Kidney epithelial cell (primary cell): ENCODE measurements at regions not wholly inside any gene's neighbourhood (a gene's known extent, or its start where the extent isn't known, plus 50 kb on each side); places are given as distances from the start of the nearest gene placed in this dataset.

Experiments
- DNase-seq: peaks from one replicate; pipeline ENCODE4 v3.0.0-alpha.2; 2010; ENCODE audit warnings: low read depth
- H3K27me3 ChIP-seq: 2 replicates; pipeline ENCODE4 v1.6.0; 2011; ENCODE audit warnings: low read length; ENCODE audit not compliant: control insufficient read depth, insufficient read depth
- H3K36me3 ChIP-seq: 2 replicates; pipeline ENCODE4 v1.5.1; 2011; ENCODE audit warnings: low read length; ENCODE audit not compliant: control insufficient read depth, insufficient read depth
- H3K4me3 ChIP-seq: 2 replicates; pipeline ENCODE4 v1.5.1; 2011; ENCODE audit warnings: low read depth, mild to moderate bottlenecking, control low read depth, low read length
- TF ChIP-seq, protein P1 (sequence below): IDR thresholded peaks from 2 replicates; pipeline ENCODE4 v1.5.1; 2011; ENCODE audit warnings: mild to moderate bottlenecking, moderate library complexity, low read length, control low read depth, inconsistent platforms; ENCODE audit not compliant: insufficient read depth, poor library complexity, severe bottlenecking

DNA sequence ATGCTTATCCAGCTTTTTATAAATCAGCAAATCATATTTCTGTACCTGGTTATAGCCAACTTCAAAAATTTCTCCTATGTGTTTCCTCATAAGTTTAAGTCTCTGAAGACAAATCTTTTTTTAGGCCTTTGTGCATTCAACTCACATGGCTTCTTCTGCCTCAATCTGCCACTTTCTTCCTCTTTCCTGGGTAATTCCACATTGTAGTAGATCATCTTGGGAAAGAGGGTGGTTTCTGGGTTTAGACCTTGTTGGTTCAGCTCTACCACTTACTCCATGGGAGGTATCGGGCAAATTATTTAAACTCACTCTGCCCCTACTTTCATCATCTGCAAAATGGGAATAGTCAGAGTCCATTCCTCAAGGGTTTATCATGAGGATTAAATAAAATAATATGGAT, 707.0 kb upstream of the ZEB2 start:
- TF ChIP-seq, protein P1, sequence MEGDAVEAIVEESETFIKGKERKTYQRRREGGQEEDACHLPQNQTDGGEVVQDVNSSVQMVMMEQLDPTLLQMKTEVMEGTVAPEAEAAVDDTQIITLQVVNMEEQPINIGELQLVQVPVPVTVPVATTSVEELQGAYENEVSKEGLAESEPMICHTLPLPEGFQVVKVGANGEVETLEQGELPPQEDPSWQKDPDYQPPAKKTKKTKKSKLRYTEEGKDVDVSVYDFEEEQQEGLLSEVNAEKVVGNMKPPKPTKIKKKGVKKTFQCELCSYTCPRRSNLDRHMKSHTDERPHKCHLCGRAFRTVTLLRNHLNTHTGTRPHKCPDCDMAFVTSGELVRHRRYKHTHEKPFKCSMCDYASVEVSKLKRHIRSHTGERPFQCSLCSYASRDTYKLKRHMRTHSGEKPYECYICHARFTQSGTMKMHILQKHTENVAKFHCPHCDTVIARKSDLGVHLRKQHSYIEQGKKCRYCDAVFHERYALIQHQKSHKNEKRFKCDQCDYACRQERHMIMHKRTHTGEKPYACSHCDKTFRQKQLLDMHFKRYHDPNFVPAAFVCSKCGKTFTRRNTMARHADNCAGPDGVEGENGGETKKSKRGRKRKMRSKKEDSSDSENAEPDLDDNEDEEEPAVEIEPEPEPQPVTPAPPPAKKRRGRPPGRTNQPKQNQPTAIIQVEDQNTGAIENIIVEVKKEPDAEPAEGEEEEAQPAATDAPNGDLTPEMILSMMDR: no peak
- no peak overlapping the region for H3K4me3 ChIP-seq
- H3K36me3 ChIP-seq: no peaks in the 10 kb centered on the region
- H3K27me3 ChIP-seq: no peaks in the 10 kb centered on the region
- no peak for DNase-seq

DNA sequence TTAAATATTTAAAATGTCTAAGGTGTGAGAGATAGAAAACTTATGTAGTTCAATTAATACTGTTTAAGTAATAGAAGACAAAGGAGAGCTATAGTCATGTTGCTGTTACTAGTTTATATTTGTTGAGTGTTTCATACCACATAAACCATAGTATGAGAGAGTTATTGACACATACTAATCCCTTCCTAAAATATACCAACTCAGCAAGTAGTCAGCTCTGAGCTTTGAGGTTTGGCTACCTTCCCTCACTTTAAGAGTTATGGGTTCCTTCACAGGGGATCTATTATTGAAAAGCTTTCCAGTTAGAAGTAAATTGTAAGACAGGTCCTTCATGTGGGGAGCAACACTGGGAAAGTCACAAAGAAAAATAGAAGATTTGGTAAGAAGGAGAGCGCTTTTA, 701.6 kb upstream of the ZEB2 start:
- no peak overlapping the region for H3K4me3 ChIP-seq
- no peak for DNase-seq
- TF ChIP-seq, protein P1: no peak
- no peaks in the 10 kb centered on the region for H3K27me3 ChIP-seq
- H3K36me3 ChIP-seq: no peaks in the 10 kb centered on the region

DNA sequence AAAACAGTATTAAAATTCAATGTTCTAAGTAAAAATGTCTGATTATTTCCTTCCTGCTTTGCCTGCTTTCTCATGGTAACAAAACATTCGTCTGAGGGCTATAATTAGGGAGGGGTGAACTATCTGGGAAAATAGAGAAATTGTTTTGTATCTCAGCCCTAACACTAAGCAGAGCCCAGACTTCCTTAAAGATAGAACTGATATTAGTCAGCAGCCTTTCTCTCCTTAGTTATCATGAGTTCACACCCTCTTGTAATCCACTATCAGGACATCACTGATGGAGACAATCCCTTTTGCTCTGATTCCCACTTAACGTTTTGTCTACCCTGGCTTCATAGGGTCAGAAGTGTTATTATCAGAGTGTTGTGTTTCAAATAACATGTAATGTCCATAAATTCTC, 701.1 kb upstream of the ZEB2 start:
- H3K36me3 ChIP-seq: no peaks in the 10 kb centered on the region
- H3K4me3 ChIP-seq: no peak overlapping the region
- H3K27me3 ChIP-seq: no peaks in the 10 kb centered on the region
- TF ChIP-seq, protein P1: no peak
- no peak for DNase-seq

DNA sequence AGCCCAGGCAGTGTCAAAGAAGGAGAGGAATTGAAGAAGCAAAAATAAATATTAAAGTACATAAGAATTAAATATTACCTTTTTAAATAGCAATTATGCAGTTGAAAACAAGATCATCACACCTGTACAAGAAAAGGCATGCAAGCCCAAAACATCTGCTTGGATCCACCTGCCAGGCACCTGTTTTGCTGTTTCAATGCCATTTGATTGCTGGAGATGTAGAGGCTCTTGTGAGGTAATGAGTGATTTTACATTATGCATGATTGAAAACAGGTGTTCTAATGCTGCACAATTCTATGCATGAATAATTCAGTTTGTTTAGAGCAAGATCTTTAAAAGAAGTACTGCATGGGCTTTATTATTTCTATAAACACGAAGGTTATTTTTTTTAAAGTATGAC, 700.6 kb upstream of the ZEB2 start:
- H3K36me3 ChIP-seq: no peaks in the 10 kb centered on the region
- no peak for DNase-seq
- no peaks in the 10 kb centered on the region for H3K27me3 ChIP-seq
- TF ChIP-seq, protein P1: no peak
- H3K4me3 ChIP-seq: no peak overlapping the region

DNA sequence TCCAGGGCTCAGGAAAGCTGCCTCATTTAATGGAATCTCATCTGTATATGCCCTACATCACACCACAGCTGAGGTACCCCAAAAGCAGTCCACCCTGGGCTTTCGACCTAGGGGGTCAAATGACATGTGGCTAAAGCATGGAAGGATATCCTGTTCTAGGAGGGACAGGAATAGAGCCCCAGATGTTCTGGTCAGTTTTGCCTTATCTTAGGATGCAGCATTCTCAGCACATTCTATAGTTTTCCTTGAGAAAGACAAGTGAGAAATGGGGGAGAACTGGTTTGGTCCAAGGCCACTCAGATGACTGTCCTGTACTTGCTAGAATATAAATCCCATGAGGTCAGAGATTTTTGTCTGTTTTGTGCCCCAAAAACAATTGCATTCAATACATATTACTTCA, 688.0 kb upstream of the ZEB2 start:
- H3K27me3 ChIP-seq: no peaks in the 10 kb centered on the region
- no peak for DNase-seq
- TF ChIP-seq, protein P1: no peak

DNA sequence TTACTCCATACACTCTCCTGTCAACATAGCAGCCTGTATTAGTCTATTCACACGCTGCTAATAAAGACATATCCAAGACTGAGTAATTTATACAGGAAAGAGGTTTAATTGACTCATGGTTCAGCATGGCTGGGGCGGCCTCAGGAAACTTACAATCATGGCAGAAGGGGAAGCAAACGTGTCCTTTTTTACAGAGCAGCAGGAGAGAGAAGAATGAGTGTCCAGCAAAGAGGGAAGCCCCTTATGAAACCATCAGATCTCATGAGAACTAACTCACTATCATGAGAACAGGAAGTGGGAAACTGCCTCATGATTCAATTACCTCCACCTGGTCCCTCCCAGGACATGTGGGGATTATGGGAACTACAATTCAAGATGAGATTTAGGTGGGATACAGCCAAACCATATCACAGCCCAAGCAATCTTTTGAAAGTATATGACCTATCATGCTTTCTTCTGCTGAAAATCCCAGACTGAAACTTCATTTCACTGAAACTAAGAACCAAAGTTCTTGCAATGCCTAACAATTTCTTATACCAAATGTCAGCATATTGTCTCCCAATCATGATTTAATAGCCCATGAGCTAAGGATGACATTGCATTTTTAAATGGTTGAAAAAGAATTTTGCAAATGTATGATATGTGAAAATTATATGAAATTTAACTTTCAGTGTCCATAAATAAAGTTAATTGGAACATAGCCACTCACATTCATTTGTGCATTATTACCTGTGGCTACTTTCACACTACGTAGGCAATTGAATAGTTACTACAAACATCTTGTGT, 686.8 kb upstream of the ZEB2 start:
- H3K4me3 ChIP-seq: no peak overlapping the region
- TF ChIP-seq, protein P1: no peak
- no peaks in the 10 kb centered on the region for H3K36me3 ChIP-seq
- no peaks in the 10 kb centered on the region for H3K27me3 ChIP-seq
- no peak for DNase-seq

More for the DNA sequence above, 688.0 kb upstream of the ZEB2 start:
- Histone ChIP-seq H3K36me3 (no peaks in the 10 kb centered on the region), H3K4me3 (no peak overlapping the region)
